Heart right ventricle (tissue), 16 donors: ENCODE measurements at regions not wholly inside any gene's neighbourhood (a gene's known extent, or its start where the extent isn't known, plus 50 kb on each side); places are given as distances from the start of the nearest gene placed in this dataset.

Source experiments
- ATAC-seq, 8 donors: fragments of 200-7000 bp; cut with Tn5 transposase; one replicate each; pipeline ENCODE4 v1.9.1; 2020; ENCODE audit warnings: mild to moderate bottlenecking in 8 of 8, moderate library complexity in 8 of 8, moderate number of reproducible peaks in 1 of 8
- DNase-seq, 2 donors: peaks; one replicate each; pipeline ENCODE4 v3.0.0-alpha.2; 2020
- H3K27ac ChIP-seq, 10 donors: fragments of 200-600 bp; sonication (generic) in 2 of 10; one replicate each; pipeline versions ENCODE4 v1.5.0 to v1.8.0; 2020 to 2022; ENCODE audit warnings: mild to moderate bottlenecking in 3 of 10
- H3K27me3 ChIP-seq, 7 donors: fragments of 200-600 bp; one replicate each; pipeline ENCODE4 v1.8.0; 2021 to 2022; ENCODE audit warnings: mild to moderate bottlenecking in 2 of 7
- H3K36me3 ChIP-seq, 9 donors: fragments of 200-600 bp; sonication (generic) in 1 of 9; one replicate each; pipeline versions ENCODE4 v1.5.0 to v1.8.0; 2020 to 2022; ENCODE audit warnings: mild to moderate bottlenecking in 2 of 9
- H3K4me1 ChIP-seq, 9 donors: fragments of 200-600 bp; sonication (generic) in 1 of 9; one replicate each; pipeline versions ENCODE4 v1.5.0 to v1.8.0; 2020 to 2022; ENCODE audit warnings: mild to moderate bottlenecking in 4 of 9
- H3K4me3 ChIP-seq, 10 donors: fragments of 200-600 bp; sonication (generic) in 2 of 10; one replicate each; pipeline versions ENCODE4 v1.5.0 to v1.8.0; 2020 to 2022; ENCODE audit warnings: mild to moderate bottlenecking in 7 of 10, moderate library complexity in 2 of 10
- H3K9me3 ChIP-seq, 11 donors: fragments of 200-600 bp in 10 of 11; sonication (generic) in 2 of 11; one replicate each; pipeline versions ENCODE4 v1.5.0 to v1.8.0; 2013 to 2022; ENCODE audit warnings: mild to moderate bottlenecking in 2 of 11, control low read depth in 1 of 11, moderate library complexity in 1 of 11
- WGBS, 2 donors: extraction: QIAGEN DNeasy Blood & Tissue Kit; methylation state at CpG; one replicate each; pipeline ENCODE4 v1.1.7; 2013; ENCODE audit warnings: inconsistent platforms in 1 of 2; 5-methylcytosine and 5-hydroxymethylcytosine counted together
- intact Hi-C, 10 donors: fragments of 100-400 bp; cut with DNase I; formaldehyde crosslinking; loops; one replicate each; pipeline versions ENCODE4 v1.11.1 to v1.14.2; 2022
- TF ChIP-seq, protein P1 (sequence below), 9 donors: fragments of 200-600 bp; sonication (generic) in 2 of 9; IDR thresholded peaks; one replicate each; pipeline versions ENCODE4 v1.5.0 to v1.8.0; 2021 to 2022; ENCODE audit warnings: antibody characterized with exemption in 9 of 9, mild to moderate bottlenecking in 5 of 9, moderate library complexity in 1 of 9
- donor health status: Arrhythmogenic right ventricular cardiomyopathy.
- donor health status: ischemic (EF 13 %, LVEDD 7.1; RV severe dilation, severe dysfunction).
- donor health status: healthy with polysubstance abuse.
- donor health status: DM: no; HTN: yes; CAD: no.
- donor health status: DM: no; HTN: no; CAD: no.
- donor health status: ischemic (EF 25% LVEDD 6.9; RV normal size, moderate dysfunction).
- donor health status: ischemic (EF 25% LVEDD 5.7; RV mildly dilated, moderate dysfunction).
- donor health status: healthy.
- donor health status: DM: yes; HTN: yes; CAD: no.
- donor health status: Ischemic cardiomyopathy.
- donor health status: ischemic (EF 35%, LVEDD 5.7; RV mildly dilated, moderate dysfunction).
- donor health status: nonischemic (EF 11% LVEDD 7.7; RV severe dilation, severe dysfunction).
- donor health status: DM: yes; HTN: yes; CAD: no.
- donor health status: PGD.
- donor health status: ischemic (EF 29% LVEDD 5.4; RV normal size, mild dysfunction).
- donor health status: nonischemic (EF 23%, LVEDD 6.1; RV moderate dilation, normal function).

GRCh38 chr2:30358351-30358750, 88.7 kb upstream of the LCLAT1 start:
- intact Hi-C loops: no loop called here
- Histone ChIP-seq H3K27ac (peak overlapping the region in 7 of 10 donors; percentile 67 to 88 (median 80)), H3K27me3 (no peaks in the 10 kb centered on the region), H3K4me3 (no peak overlapping the region), H3K36me3 (peaks cover 0 to 4% (median 0%) of the 10 kb centered on the region in 9 donors), H3K4me1 (peaks cover 18 to 60% (median 50%) of the 10 kb centered on the region in 9 donors), H3K9me3 (no peaks in the 10 kb centered on the region)
- ATAC-seq: no peak
- TF ChIP-seq, protein P1, sequence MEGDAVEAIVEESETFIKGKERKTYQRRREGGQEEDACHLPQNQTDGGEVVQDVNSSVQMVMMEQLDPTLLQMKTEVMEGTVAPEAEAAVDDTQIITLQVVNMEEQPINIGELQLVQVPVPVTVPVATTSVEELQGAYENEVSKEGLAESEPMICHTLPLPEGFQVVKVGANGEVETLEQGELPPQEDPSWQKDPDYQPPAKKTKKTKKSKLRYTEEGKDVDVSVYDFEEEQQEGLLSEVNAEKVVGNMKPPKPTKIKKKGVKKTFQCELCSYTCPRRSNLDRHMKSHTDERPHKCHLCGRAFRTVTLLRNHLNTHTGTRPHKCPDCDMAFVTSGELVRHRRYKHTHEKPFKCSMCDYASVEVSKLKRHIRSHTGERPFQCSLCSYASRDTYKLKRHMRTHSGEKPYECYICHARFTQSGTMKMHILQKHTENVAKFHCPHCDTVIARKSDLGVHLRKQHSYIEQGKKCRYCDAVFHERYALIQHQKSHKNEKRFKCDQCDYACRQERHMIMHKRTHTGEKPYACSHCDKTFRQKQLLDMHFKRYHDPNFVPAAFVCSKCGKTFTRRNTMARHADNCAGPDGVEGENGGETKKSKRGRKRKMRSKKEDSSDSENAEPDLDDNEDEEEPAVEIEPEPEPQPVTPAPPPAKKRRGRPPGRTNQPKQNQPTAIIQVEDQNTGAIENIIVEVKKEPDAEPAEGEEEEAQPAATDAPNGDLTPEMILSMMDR (IDR thresholded peaks at IDR 0.05): no peak
- WGBS, 2 donors: 77 to 82% methylated on average over 5 of the region's 5 CpGs
- DNase-seq: no peak

- no peaks in the 10 kb centered on the region for H3K9me3 ChIP-seq
- no peak for DNase-seq
- H3K27me3 ChIP-seq: no peaks in the 10 kb centered on the region
- H3K4me3 ChIP-seq: no peak overlapping the region
- H3K27ac ChIP-seq: peak overlapping the region; percentile 52 to 88 (median 78)
- ATAC-seq: no peak
- H3K4me1 ChIP-seq: peaks cover 18 to 62% (median 47%) of the 10 kb centered on the region in 9 donors
- H3K36me3 ChIP-seq: peaks cover 0 to 4% (median 0%) of the 10 kb centered on the region in 9 donors
- WGBS, 2 donors: 88 to 94% methylated on average over 6 of the region's 6 CpGs
- TF ChIP-seq, protein P1 (IDR thresholded peaks at IDR 0.05): no peak
- intact Hi-C loops: no loop called here
Measured at GRCh38 chr2:30358842-30359241, 88.2 kb upstream of the LCLAT1 start.

DNA sequence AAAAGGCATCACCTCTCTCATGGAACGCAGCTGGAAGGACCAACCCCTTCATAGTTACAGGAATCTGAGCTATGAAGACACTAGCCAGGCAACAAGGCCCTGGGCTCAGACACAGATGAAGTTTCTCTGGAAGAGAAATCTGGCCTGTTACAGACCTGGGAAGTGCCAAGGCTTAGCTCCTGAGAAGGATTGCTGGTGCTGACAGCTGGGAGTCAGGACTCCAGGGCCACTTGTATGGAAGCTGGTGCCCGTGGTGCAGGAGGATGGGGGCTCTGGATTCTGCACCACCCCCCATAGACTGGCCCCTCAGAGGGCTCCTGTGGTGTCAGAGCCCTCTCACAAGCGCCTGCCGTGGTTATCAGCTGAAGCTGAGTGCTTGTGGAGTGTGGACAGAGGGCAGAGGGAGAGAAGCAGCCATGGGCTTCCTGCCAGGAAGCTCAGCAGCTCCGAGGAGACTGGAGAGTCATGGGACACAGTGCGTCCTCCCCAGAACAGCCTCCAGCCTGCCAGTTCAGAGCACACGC, 87.3 kb upstream of the LCLAT1 start:
- TF ChIP-seq, protein P1 (IDR thresholded peaks at IDR 0.05): no peak
- DNase-seq (peak; percentile 82 to 86), ATAC-seq (peak; percentile 82 to 98 (median 92))
- Histone ChIP-seq H3K4me1 (peaks cover 18 to 59% (median 47%) of the 10 kb centered on the region in 9 donors), H3K27me3 (no peaks in the 10 kb centered on the region), H3K9me3 (no peaks in the 10 kb centered on the region), H3K4me3 (no peak overlapping the region), H3K36me3 (peaks cover 0 to 4% (median 0%) of the 10 kb centered on the region in 9 donors), H3K27ac (peak overlapping the region; percentile 52 to 88 (median 78))
- 13 to 24% methylated on average over 7 of the region's 7 CpGs for WGBS, 2 donors
- intact Hi-C loops: loop anchor here in 6 of 10 donors (5.0 kb wide), 2 partner anchors 48 to 78 kb away; no protein-coding TSS in a partner anchor

- ATAC-seq (no peak), DNase-seq (no peak)
- WGBS, 2 donors: 63 to 73% methylated on average over 11 of the region's 11 CpGs
- H3K4me3 ChIP-seq: no peak overlapping the region
- intact Hi-C loops: loop anchor here in 6 of 10 donors (5.0 kb wide), 2 partner anchors 45 to 75 kb away; no protein-coding TSS in a partner anchor
- no peaks in the 10 kb centered on the region for H3K27me3 ChIP-seq
- H3K9me3 ChIP-seq: no peaks in the 10 kb centered on the region
- peaks cover 18 to 79% (median 59%) of the 10 kb centered on the region in 9 donors for H3K4me1 ChIP-seq
- H3K27ac ChIP-seq: peak overlapping the region; percentile 34 to 88 (median 78)
- TF ChIP-seq, protein P1 (IDR thresholded peaks at IDR 0.05): no peak
- H3K36me3 ChIP-seq: peaks cover 0 to 4% (median 0%) of the 10 kb centered on the region in 9 donors
Measured at GRCh38 chr2:30361751-30362394, 85.2 kb upstream of the LCLAT1 start.
